ENCODE measurements at regions not wholly inside any gene's neighbourhood (a gene's known extent, or its start where the extent isn't known, plus 50 kb on each side); places are given as distances from the start of the nearest gene placed in this dataset.

- TF ChIP-seq CTCF (conservative IDR thresholded peaks at IDR 0.05 in 1 of 2, IDR thresholded peaks at IDR 0.05 in 1 of 2; ENCODE audit: extremely low read depth in 1 of 2, insufficient read depth in 1 of 2, low read depth in 1 of 2, low read length in 2 of 2) (no peak), EZH2 (IDR thresholded peaks at IDR 0.05; ENCODE audit: borderline replicate concordance, low read length) (no peak)
These were observed 89.8 kb upstream of the NPVF start for GRCh38 chr7:25318047-25318446.
